ENCODE measurements at regions not wholly inside any gene's neighbourhood (a gene's known extent, or its start where the extent isn't known, plus 50 kb on each side); places are given as distances from the start of the nearest gene placed in this dataset.
"Not testable (repeated sequence)": the region's sequence is repeated elsewhere in the genome, so short reads cannot be mapped to it uniquely, and the experiment has no call there.

DNA sequence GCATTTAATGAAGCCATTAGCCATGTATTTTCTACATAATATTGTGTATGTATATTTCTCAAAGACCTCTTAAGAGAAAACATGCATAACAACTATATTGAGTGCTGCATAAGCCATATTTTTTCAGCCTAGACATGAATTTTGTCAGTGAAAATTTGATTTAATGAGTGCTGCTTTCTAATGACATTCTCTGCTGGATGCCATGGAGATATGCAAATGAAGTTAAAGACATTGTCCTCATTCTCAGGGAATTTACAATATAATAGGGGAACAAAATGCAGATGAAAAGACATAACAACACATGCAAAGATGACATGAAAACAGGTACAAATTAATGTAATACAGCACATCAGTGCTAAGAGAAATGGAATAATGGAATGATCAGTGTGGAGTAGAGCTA lies 118.7 kb downstream of the ATOH1 start:
- H3K27ac ChIP-seq, result no peak overlapping the region
- no peaks in the 10 kb centered on the region for H3K36me3 ChIP-seq
- H3K4me1 ChIP-seq, result no peaks in the 10 kb centered on the region
- TF ChIP-seq CTCF (IDR thresholded peaks at IDR 0.05), result no peak
- no peak for ATAC-seq
- H3K9me3 ChIP-seq, result no peaks in the 10 kb centered on the region
- intact Hi-C loops (cut with DNase I), result no loop called here
- no peaks in the 10 kb centered on the region for H3K27me3 ChIP-seq
- H3K4me3 ChIP-seq, result no peak overlapping the region
- FAIRE-seq, result no peak
- DNase-seq, result no peak

DNA sequence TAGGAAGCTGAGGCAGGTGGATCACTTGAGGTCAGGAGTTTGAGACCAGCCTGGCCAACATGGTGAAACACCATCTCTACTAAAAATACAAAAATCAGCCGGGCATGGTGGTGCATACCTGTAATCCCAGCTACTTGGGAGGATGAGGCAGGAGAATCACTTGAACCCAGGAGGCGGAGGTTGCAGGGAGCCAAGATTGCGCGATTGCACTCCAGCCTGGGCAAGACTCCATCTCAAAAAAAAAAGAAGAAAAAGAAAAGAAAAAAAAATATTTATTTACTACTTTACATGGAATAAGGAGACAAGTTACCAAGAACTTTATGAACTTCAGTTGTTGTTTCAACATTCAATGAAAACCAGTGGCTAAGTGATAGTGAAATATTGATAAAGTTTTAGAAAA lies 121.7 kb downstream of the ATOH1 start:
- H3K36me3 ChIP-seq; H3K4me3 ChIP-seq; intact Hi-C loops (cut with DNase I); H3K4me1 ChIP-seq; H3K27ac ChIP-seq; H3K9me3 ChIP-seq; DNase-seq; FAIRE-seq; H3K27me3 ChIP-seq; ATAC-seq: not testable (repeated sequence)
- WGBS, 2 donors, result 45 to 78% methylated on average over 4 of the region's 4 CpGs

- no peak for ATAC-seq
- no peak for TF ChIP-seq CTCF (IDR thresholded peaks at IDR 0.05)
- Histone ChIP-seq H3K27me3 (no peaks in the 10 kb centered on the region), H3K4me3 (no peak overlapping the region), H3K9me3 (no peaks in the 10 kb centered on the region), H3K36me3 (no peaks in the 10 kb centered on the region), H3K27ac (no peak overlapping the region), H3K4me1 (no peaks in the 10 kb centered on the region)
- intact Hi-C loops (cut with DNase I), result no loop called here
- DNase-seq, result no peak
- FAIRE-seq, result no peak
- 79 to 91% methylated on average over 1 of the region's 1 CpG for WGBS, 2 donors
These were observed 128.6 kb downstream of the ATOH1 start for GRCh38 chr4:93957186-93957585.

- H3K4me3 ChIP-seq, result no peak overlapping the region
- FAIRE-seq, result no peak
- H3K36me3 ChIP-seq, result no peaks in the 10 kb centered on the region
- no peak for TF ChIP-seq CTCF (IDR thresholded peaks at IDR 0.05)
- H3K27me3 ChIP-seq, result no peaks in the 10 kb centered on the region
- H3K27ac ChIP-seq, result no peak overlapping the region
- intact Hi-C loops (cut with DNase I), result no loop called here
- no peaks in the 10 kb centered on the region for H3K9me3 ChIP-seq
- no peak for DNase-seq
- H3K4me1 ChIP-seq, result no peaks in the 10 kb centered on the region
- ATAC-seq, result no peak
These were observed 131.9 kb downstream of the ATOH1 start for GRCh38 chr4:93960450-93960849.

- Histone ChIP-seq H3K9me3 (no peaks in the 10 kb centered on the region), H3K4me3 (no peak overlapping the region), H3K27ac (no peak overlapping the region), H3K27me3 (no peaks in the 10 kb centered on the region), H3K4me1 (no peaks in the 10 kb centered on the region), H3K36me3 (no peaks in the 10 kb centered on the region)
- no peak for FAIRE-seq
- no peak for ATAC-seq
- DNase-seq, result no peak
- TF ChIP-seq CTCF (IDR thresholded peaks at IDR 0.05), result no peak
- WGBS, 2 donors, result 50 to 62% methylated on average over 3 of the region's 3 CpGs
- intact Hi-C loops (cut with DNase I), result no loop called here
These were observed 132.4 kb downstream of the ATOH1 start for GRCh38 chr4:93960916-93961315.

DNA sequence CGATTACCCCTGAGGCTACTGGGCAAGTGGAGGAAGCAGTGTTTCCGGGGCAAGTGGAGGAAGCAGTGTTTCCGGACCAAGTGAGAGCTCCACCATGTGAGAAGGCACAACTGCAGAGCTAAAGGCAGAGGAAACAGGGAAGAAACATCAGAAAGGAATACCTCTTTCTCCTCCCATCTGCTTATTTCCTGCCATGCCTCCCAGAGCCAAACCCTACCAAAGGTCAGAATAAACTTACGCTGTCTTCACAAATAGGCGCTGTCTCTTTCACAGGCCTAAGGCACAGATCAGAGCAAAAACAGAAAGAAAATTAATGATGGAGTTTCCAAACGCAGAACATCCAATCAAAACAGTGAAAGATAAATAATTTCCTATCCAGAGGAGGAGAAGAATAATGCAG lies 153.0 kb downstream of the ATOH1 start:
- H3K36me3 ChIP-seq, result no peaks in the 10 kb centered on the region
- no peak for TF ChIP-seq CTCF (IDR thresholded peaks at IDR 0.05)
- FAIRE-seq (no peak), DNase-seq (no peak), ATAC-seq (no peak)
- no peak overlapping the region for H3K4me3 ChIP-seq
- H3K4me1 ChIP-seq, result no peaks in the 10 kb centered on the region
- H3K9me3 ChIP-seq, result no peaks in the 10 kb centered on the region
- intact Hi-C loops (cut with DNase I), result no loop called here
- WGBS, 2 donors, result 60 to 65% methylated on average over 6 of the region's 6 CpGs
- H3K27me3 ChIP-seq, result no peaks in the 10 kb centered on the region
- no peak overlapping the region for H3K27ac ChIP-seq
